SK-N-SH (cell line): ENCODE measurements at regions not wholly inside any gene's neighbourhood (a gene's known extent, or its start where the extent isn't known, plus 50 kb on each side); places are given as distances from the start of the nearest gene placed in this dataset.

Source experiments
- CTCF ChIA-PET: fragments of 300-600, 350-600 bp; formaldehyde crosslinking; extraction: SDS; loops from one replicate; lab custom pipeline; 2021; lab: Yijun Ruan, JAX
- POLR2A ChIA-PET: fragments of 350-600 bp; sonication (Branson Sonifier 250); formaldehyde crosslinking; extraction: SDS; loops from one replicate; lab custom pipeline; 2020; ENCODE audit warnings: antibody characterized with exemption, inconsistent platforms; lab: Yijun Ruan, JAX
- DNase-seq: peaks from one replicate; pipeline ENCODE4 v3.0.0; 2012
- H2AFZ ChIP-seq: fragments of 200-600 bp; sonication (generic); 2 replicates; pipeline ENCODE4 v1.8.1; 2016; ENCODE audit warnings: antibody characterized with exemption, mild to moderate bottlenecking, low read depth
- H3F3A ChIP-seq: fragments of 200-600 bp; sonication (generic); replicated peaks from 2 replicates; pipeline ENCODE3; 2016; ENCODE audit warnings: antibody characterized with exemption, mild to moderate bottlenecking; ENCODE audit not compliant: insufficient read depth
- H3K27ac ChIP-seq, 2 experiments: fragments of 200-500 bp in 1 of 2; fragments of 200-600 bp in 1 of 2; sonication (Bioruptor generic) in 1 of 2; sonication (generic), shearing (Covaris generic) in 1 of 2; 2 replicates each; pipeline versions ENCODE4 v1.5.1 to v1.6.1; 2014 to 2016; ENCODE audit warnings: low read depth in 2 of 2, inconsistent platforms in 1 of 2, low read length in 1 of 2, mild to moderate bottlenecking in 1 of 2, mixed read lengths in 1 of 2
- H3K27me3 ChIP-seq: fragments of 200-600 bp; sonication (generic), shearing (Covaris generic); 2 replicates; pipeline ENCODE4 v1.6.1; 2016; ENCODE audit warnings: mixed run types; ENCODE audit not compliant: insufficient read depth
- H3K36me3 ChIP-seq, 2 experiments: fragments of 200-500 bp in 1 of 2; fragments of 200-600 bp in 1 of 2; sonication (Bioruptor generic) in 1 of 2; sonication (generic) in 1 of 2; replicated peaks in 1 of 2; 2 replicates each; pipeline versions ENCODE3 to v1.5.1; 2014 to 2016; ENCODE audit warnings: low read length in 1 of 2, mild to moderate bottlenecking in 1 of 2; ENCODE audit not compliant: insufficient read depth in 2 of 2, control insufficient read depth in 1 of 2
- H3K4me1 ChIP-seq, 2 experiments: fragments of 200-500 bp in 1 of 2; fragments of 200-600 bp in 1 of 2; sonication (Bioruptor generic) in 1 of 2; sonication (generic), shearing (Covaris generic) in 1 of 2; 2 replicates each; pipeline versions ENCODE4 v1.5.1 to v1.6.1; 2014 to 2016; ENCODE audit warnings: low read depth in 1 of 2, low read length in 1 of 2, mixed run types in 1 of 2; ENCODE audit not compliant: insufficient read depth in 2 of 2, control insufficient read depth in 1 of 2
- H3K4me2 ChIP-seq: fragments of 200-600 bp; sonication (generic), shearing (Covaris generic); 2 replicates; pipeline ENCODE4 v1.6.1; 2017; ENCODE audit warnings: mixed run types
- H3K4me3 ChIP-seq, 2 experiments: fragments of 200-500 bp in 1 of 2; fragments of 200-600 bp in 1 of 2; sonication (Bioruptor generic) in 1 of 2; sonication (generic), shearing (Covaris generic) in 1 of 2; 2 replicates each; pipeline versions ENCODE4 v1.5.1 to v1.8.1; 2014 to 2016; ENCODE audit warnings: low read depth in 2 of 2, inconsistent platforms in 1 of 2, low read length in 1 of 2, mild to moderate bottlenecking in 1 of 2, mixed read lengths in 1 of 2, moderate library complexity in 1 of 2
- H3K79me2 ChIP-seq: fragments of 200-600 bp; sonication (generic); 2 replicates; pipeline ENCODE4 v1.8.1; 2017; ENCODE audit warnings: mild to moderate bottlenecking; ENCODE audit not compliant: insufficient read depth
- H3K9ac ChIP-seq: fragments of 200-600 bp; sonication (generic); 2 replicates; pipeline ENCODE4 v1.6.1; 2017; ENCODE audit warnings: mixed run types
- H3K9me2 ChIP-seq: fragments of 200-600 bp; sonication (generic); 2 replicates; pipeline ENCODE4 v1.6.1; 2017; ENCODE audit warnings: mixed run types
- H3K9me3 ChIP-seq: fragments of 200-600 bp; sonication (generic); 2 replicates; pipeline ENCODE4 v1.6.1; 2017; ENCODE audit warnings: mixed run types, mild to moderate bottlenecking, moderate library complexity
- H4K20me1 ChIP-seq: fragments of 200-600 bp; sonication (generic); 2 replicates; pipeline ENCODE4 v1.6.1; 2017; ENCODE audit warnings: mild to moderate bottlenecking, mixed run types; ENCODE audit not compliant: insufficient read depth
- CHD2 ChIP-seq: fragments of 150-350 bp; IDR thresholded peaks from 2 replicates; pipeline ENCODE4 v1.6.1; 2018; ENCODE audit warnings: low read length; ENCODE audit not compliant: partially characterized antibody
- ELF1 ChIP-seq: IDR thresholded peaks from 2 replicates; pipeline ENCODE4 v1.4.0; 2012
- EP300 ChIP-seq, 2 experiments: IDR thresholded peaks; 2 replicates each; pipeline versions ENCODE4 v1.4.0 to v1.6.1; 2012; ENCODE audit warnings: borderline replicate concordance in 1 of 2, low read depth in 1 of 2, low read length in 1 of 2
- FOSL2 ChIP-seq: IDR thresholded peaks from 2 replicates; pipeline ENCODE4 v1.4.0; 2012; ENCODE audit warnings: low read depth, mild to moderate bottlenecking, moderate library complexity, borderline replicate concordance
- FOXM1 ChIP-seq: IDR thresholded peaks from 2 replicates; pipeline ENCODE4 v1.4.0; 2012; ENCODE audit warnings: low read depth, mild to moderate bottlenecking
- GABPA ChIP-seq: IDR thresholded peaks from 2 replicates; pipeline ENCODE4 v1.4.0; 2012; ENCODE audit warnings: low read depth, mild to moderate bottlenecking
- GATA2 ChIP-seq: sonication (generic); formaldehyde crosslinking; IDR thresholded peaks from 2 replicates; pipeline ENCODE4 v1.5.0; 2020; ENCODE audit warnings: mild to moderate bottlenecking, missing genetic modification reagents
- JUND ChIP-seq: IDR thresholded peaks from 2 replicates; pipeline ENCODE4 v1.4.0; 2012
- MEF2A ChIP-seq: IDR thresholded peaks from 2 replicates; pipeline ENCODE4 v1.4.0; 2012; ENCODE audit warnings: low read depth, borderline replicate concordance
- NFIC ChIP-seq: IDR thresholded peaks from 2 replicates; pipeline ENCODE4 v1.4.0; 2012; ENCODE audit warnings: borderline replicate concordance
- NRF1 ChIP-seq: IDR thresholded peaks from 2 replicates; pipeline ENCODE4 v1.6.1; 2012; ENCODE audit warnings: low read depth, mild to moderate bottlenecking, low read length
- POLR2AphosphoS5 ChIP-seq: IDR thresholded peaks from 2 replicates; pipeline ENCODE4 v1.6.1; 2012; ENCODE audit warnings: low read depth, low read length
- RAD21 ChIP-seq: IDR thresholded peaks from 2 replicates; pipeline ENCODE4 v1.6.1; 2012; ENCODE audit warnings: mild to moderate bottlenecking, low read length
- RCOR1 ChIP-seq: fragments of 150-350 bp; IDR thresholded peaks from 2 replicates; pipeline ENCODE4 v1.6.1; 2017; ENCODE audit warnings: antibody characterized with exemption, low read length
- RFX5 ChIP-seq: IDR thresholded peaks from 2 replicates; pipeline ENCODE4 v1.6.1; 2012; ENCODE audit warnings: mild to moderate bottlenecking, improper control_type of control experiment, low read length
- RXRA ChIP-seq: IDR thresholded peaks from 2 replicates; pipeline ENCODE4 v1.4.0; 2012; ENCODE audit warnings: low read depth, mild to moderate bottlenecking, borderline replicate concordance
- SMC3 ChIP-seq: IDR thresholded peaks from 2 replicates; pipeline ENCODE4 v1.6.1; 2012; ENCODE audit warnings: low read depth, low read length, improper control_type of control experiment
- TAF1 ChIP-seq: IDR thresholded peaks from 2 replicates; pipeline ENCODE4 v1.6.1; 2012; ENCODE audit warnings: low read depth, mild to moderate bottlenecking, low read length, moderate library complexity, borderline replicate concordance
- TEAD4 ChIP-seq: IDR thresholded peaks from 2 replicates; pipeline ENCODE4 v1.4.0; 2012; ENCODE audit warnings: mild to moderate bottlenecking, borderline replicate concordance; ENCODE audit not compliant: insufficient read depth
- USF2 ChIP-seq: fragments of 150-350 bp; IDR thresholded peaks from 2 replicates; pipeline ENCODE4 v1.6.1; 2017; ENCODE audit warnings: antibody characterized with exemption, low read length, low read depth, borderline replicate concordance
- YY1 ChIP-seq: IDR thresholded peaks from 2 replicates; pipeline ENCODE4 v1.4.0; 2012; ENCODE audit warnings: low read depth, mild to moderate bottlenecking
- WGBS: methylation state at CpG from one replicate; pipeline ENCODE4 v1.1.6; 2017; ENCODE audit warnings: low lambda C conversion rate; 5-methylcytosine and 5-hydroxymethylcytosine counted together
- TF ChIP-seq, protein P1 (sequence below): fragments of 150-350 bp; IDR thresholded peaks from 2 replicates; pipeline ENCODE4 v1.6.1; 2016; ENCODE audit warnings: mild to moderate bottlenecking, low read depth, low read length
- TF ChIP-seq, protein P2 (sequence below): IDR thresholded peaks from 2 replicates; pipeline ENCODE4 v1.6.1; 2012; ENCODE audit warnings: mild to moderate bottlenecking, low read depth, low read length, moderate library complexity
- TF ChIP-seq, protein P3 (sequence below): IDR thresholded peaks from 2 replicates; pipeline ENCODE4 v1.4.0; 2012; ENCODE audit warnings: low read depth, borderline replicate concordance

DNA sequence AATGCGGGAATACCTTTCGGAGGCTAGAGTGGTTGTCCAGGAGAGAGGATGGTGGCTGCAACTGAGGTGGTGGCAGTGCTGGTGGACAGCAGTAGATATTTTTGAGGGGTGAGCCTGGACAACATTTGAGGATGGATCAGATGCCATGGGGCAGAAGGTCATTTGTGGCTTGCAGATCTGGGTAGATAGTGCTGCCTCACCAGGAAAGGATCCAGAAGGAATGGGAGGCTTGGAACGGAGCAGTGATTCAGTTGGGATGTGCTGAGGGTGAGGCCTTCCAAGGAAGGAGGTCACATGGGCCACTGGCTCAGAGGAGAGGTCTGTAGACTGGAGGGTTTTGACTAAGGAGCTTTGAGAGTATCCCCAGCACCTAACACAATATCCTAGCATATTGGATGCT, 110.8 kb upstream of the KAZN start:
- Histone ChIP-seq H3K27ac (no peak overlapping the region), H3K4me2 (no peak overlapping the region), H3K36me3 (no peaks in the 10 kb centered on the region), H3F3A (no peaks in the 10 kb centered on the region), H3K79me2 (no peaks in the 10 kb centered on the region), H4K20me1 (no peaks in the 10 kb centered on the region), H3K27me3 (no peaks in the 10 kb centered on the region), H3K9ac (no peak overlapping the region), H2AFZ (no peak overlapping the region), H3K4me1 (no peaks in the 10 kb centered on the region), H3K9me2 (no peaks in the 10 kb centered on the region), H3K9me3 (0 out of 2 replicates have a peak, but pooled peaks cover 3% of the 10 kb centered on the region), H3K4me3 (no peak overlapping the region)
- no peak for DNase-seq
- 10% methylated on average over 3 of the region's 3 CpGs for WGBS
- POLR2A ChIA-PET, result no interaction called here
- CTCF ChIA-PET, result no interaction called here
- TF ChIP-seq, protein P1, sequence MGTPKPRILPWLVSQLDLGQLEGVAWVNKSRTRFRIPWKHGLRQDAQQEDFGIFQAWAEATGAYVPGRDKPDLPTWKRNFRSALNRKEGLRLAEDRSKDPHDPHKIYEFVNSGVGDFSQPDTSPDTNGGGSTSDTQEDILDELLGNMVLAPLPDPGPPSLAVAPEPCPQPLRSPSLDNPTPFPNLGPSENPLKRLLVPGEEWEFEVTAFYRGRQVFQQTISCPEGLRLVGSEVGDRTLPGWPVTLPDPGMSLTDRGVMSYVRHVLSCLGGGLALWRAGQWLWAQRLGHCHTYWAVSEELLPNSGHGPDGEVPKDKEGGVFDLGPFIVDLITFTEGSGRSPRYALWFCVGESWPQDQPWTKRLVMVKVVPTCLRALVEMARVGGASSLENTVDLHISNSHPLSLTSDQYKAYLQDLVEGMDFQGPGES, result no peak
- TF ChIP-seq RFX5 (no peak), RAD21 (no peak), FOSL2 (no peak), POLR2AphosphoS5 (no peak), FOXM1 (no peak), RCOR1 (no peak), ELF1 (no peak), TEAD4 (no peak)
- TF ChIP-seq, protein P2, sequence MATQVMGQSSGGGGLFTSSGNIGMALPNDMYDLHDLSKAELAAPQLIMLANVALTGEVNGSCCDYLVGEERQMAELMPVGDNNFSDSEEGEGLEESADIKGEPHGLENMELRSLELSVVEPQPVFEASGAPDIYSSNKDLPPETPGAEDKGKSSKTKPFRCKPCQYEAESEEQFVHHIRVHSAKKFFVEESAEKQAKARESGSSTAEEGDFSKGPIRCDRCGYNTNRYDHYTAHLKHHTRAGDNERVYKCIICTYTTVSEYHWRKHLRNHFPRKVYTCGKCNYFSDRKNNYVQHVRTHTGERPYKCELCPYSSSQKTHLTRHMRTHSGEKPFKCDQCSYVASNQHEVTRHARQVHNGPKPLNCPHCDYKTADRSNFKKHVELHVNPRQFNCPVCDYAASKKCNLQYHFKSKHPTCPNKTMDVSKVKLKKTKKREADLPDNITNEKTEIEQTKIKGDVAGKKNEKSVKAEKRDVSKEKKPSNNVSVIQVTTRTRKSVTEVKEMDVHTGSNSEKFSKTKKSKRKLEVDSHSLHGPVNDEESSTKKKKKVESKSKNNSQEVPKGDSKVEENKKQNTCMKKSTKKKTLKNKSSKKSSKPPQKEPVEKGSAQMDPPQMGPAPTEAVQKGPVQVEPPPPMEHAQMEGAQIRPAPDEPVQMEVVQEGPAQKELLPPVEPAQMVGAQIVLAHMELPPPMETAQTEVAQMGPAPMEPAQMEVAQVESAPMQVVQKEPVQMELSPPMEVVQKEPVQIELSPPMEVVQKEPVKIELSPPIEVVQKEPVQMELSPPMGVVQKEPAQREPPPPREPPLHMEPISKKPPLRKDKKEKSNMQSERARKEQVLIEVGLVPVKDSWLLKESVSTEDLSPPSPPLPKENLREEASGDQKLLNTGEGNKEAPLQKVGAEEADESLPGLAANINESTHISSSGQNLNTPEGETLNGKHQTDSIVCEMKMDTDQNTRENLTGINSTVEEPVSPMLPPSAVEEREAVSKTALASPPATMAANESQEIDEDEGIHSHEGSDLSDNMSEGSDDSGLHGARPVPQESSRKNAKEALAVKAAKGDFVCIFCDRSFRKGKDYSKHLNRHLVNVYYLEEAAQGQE, result no peak

DNA sequence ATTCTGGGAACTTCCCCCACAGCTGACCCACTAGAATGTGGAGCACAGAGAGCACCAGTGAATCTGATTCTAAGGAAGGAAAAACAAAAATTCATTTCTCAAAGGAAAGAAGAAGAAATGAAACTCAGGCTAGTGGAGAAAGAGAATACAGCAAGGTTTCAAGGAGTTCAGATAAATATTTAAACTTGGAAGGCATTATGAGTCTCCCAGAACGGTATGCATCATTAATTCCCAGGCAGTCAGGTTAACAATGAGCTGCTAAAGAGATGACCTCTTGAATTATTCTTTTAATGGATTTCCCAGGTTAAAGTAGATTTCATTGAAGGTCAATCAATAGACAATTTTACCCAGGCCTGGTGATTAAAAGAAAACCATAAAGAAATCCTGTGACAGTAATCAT, 103.6 kb upstream of the KAZN start:
- H3K4me2 ChIP-seq, result no peak overlapping the region
- H3K9ac ChIP-seq, result no peak overlapping the region
- no peaks in the 10 kb centered on the region for H3K36me3 ChIP-seq
- WGBS, result 0% methylated on average over 1 of the region's 1 CpG
- no peaks in the 10 kb centered on the region for H3K27me3 ChIP-seq
- H4K20me1 ChIP-seq, result no peaks in the 10 kb centered on the region
- H3F3A ChIP-seq, result no peaks in the 10 kb centered on the region
- POLR2A ChIA-PET, result no interaction called here
- no peaks in the 10 kb centered on the region for H3K4me1 ChIP-seq
- no peak overlapping the region for H2AFZ ChIP-seq
- no peaks in the 10 kb centered on the region for H3K9me2 ChIP-seq
- 0 out of 2 replicates have a peak, but pooled peaks cover 3% of the 10 kb centered on the region for H3K9me3 ChIP-seq
- H3K79me2 ChIP-seq, result no peaks in the 10 kb centered on the region
- no peak overlapping the region for H3K27ac ChIP-seq
- no peak overlapping the region for H3K4me3 ChIP-seq
- CTCF ChIA-PET, result no interaction called here
- DNase-seq, result no peak
- no peak for TF ChIP-seq GABPA
- no peak for TF ChIP-seq YY1
- no peak for TF ChIP-seq NFIC
- no peak for TF ChIP-seq MEF2A
- TF ChIP-seq JUND, result no peak
- TF ChIP-seq CHD2, result no peak
- no peak for TF ChIP-seq RAD21
- no peak for TF ChIP-seq TEAD4
- no peak for TF ChIP-seq USF2
- no peak for TF ChIP-seq RXRA
- TF ChIP-seq SMC3, result no peak
- no peak for TF ChIP-seq POLR2AphosphoS5
- TF ChIP-seq TAF1, result no peak
- TF ChIP-seq, protein P3, sequence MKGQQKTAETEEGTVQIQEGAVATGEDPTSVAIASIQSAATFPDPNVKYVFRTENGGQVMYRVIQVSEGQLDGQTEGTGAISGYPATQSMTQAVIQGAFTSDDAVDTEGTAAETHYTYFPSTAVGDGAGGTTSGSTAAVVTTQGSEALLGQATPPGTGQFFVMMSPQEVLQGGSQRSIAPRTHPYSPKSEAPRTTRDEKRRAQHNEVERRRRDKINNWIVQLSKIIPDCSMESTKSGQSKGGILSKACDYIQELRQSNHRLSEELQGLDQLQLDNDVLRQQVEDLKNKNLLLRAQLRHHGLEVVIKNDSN, result no peak
- no peak for TF ChIP-seq FOXM1
- no peak for TF ChIP-seq GATA2 (CRISPR knock-in tag)
- no peak for TF ChIP-seq FOSL2
- TF ChIP-seq EP300 (IDR thresholded peaks at IDR 0.05; ENCODE audit: borderline replicate concordance in 1 of 2, low read depth in 1 of 2, low read length in 1 of 2), result no peak
- TF ChIP-seq NRF1, result no peak
- TF ChIP-seq RCOR1, result no peak
